ENCODE measurements at regions not wholly inside any gene's neighbourhood (a gene's known extent, or its start where the extent isn't known, plus 50 kb on each side); places are given as distances from the start of the nearest gene placed in this dataset.

GRCh38 chrX:968148-968965 lies 244.1 kb downstream of the CRLF2 start:
- Histone ChIP-seq H3K4me3 (no peak overlapping the region), H3K36me3 (ENCODE audit: control insufficient read depth in 2 of 2, insufficient read depth in 2 of 2, low read length in 1 of 2) (no peaks in the 10 kb centered on the region), H3K79me2 (ENCODE audit: control insufficient read depth, insufficient read depth, low read length) (no peaks in the 10 kb centered on the region), H3K9ac (ENCODE audit: control insufficient read depth, insufficient read depth, low read length) (no peak overlapping the region), H2AFZ (ENCODE audit: control insufficient read depth, low read depth, low read length) (no peak overlapping the region), H3K4me1 (ENCODE audit: control insufficient read depth, insufficient read depth, low read length) (no peaks in the 10 kb centered on the region), H3K9me3 (replicated peaks; ENCODE audit: control insufficient read depth, insufficient read depth, low read length) (no peaks in the 10 kb centered on the region), H4K20me1 (ENCODE audit: control insufficient read depth, insufficient read depth) (no peaks in the 10 kb centered on the region), H3K27ac (ENCODE audit: control insufficient read depth, insufficient read depth) (no peak overlapping the region), H3K4me2 (ENCODE audit: control insufficient read depth, insufficient read depth) (no peak overlapping the region), H3K27me3 (replicated peaks in 1 of 2; ENCODE audit: control insufficient read depth in 2 of 2, insufficient read depth in 2 of 2, low read length in 1 of 2) (no peaks in the 10 kb centered on the region)
- TF ChIP-seq BHLHE40 (IDR thresholded peaks at IDR 0.05; ENCODE audit: borderline replicate concordance in 1 of 2, low read depth in 2 of 2, low read length in 1 of 2) = no peak
- TF ChIP-seq CHD2 (IDR thresholded peaks at IDR 0.05; ENCODE audit: borderline replicate concordance, low read depth, low read length) = no peak
- no peak for TF ChIP-seq E4F1 (IDR thresholded peaks at IDR 0.05; ENCODE audit: borderline replicate concordance, partially characterized antibody)
- no peak for TF ChIP-seq YBX1 (IDR thresholded peaks at IDR 0.05)
- no peak for TF ChIP-seq RAD21 (IDR thresholded peaks at IDR 0.05; ENCODE audit: insufficient read depth, low read depth, low read length)
- TF ChIP-seq WRNIP1 (IDR thresholded peaks at IDR 0.05; ENCODE audit: borderline replicate concordance, low read depth, low read length) = no peak
- no peak for TF ChIP-seq RB1 (IDR thresholded peaks at IDR 0.05; ENCODE audit: borderline replicate concordance)
- no peak for TF ChIP-seq ETV6 (conservative IDR thresholded peaks at IDR 0.05 in 1 of 2, IDR thresholded peaks at IDR 0.05 in 1 of 2; ENCODE audit: borderline replicate concordance in 1 of 2, low read depth in 1 of 2)
- TF ChIP-seq SP1 (IDR thresholded peaks at IDR 0.05; ENCODE audit: low read depth, low read length) = no peak
- no peak for TF ChIP-seq RELA (IDR thresholded peaks at IDR 0.05; ENCODE audit: borderline replicate concordance, partially characterized antibody)
- TF ChIP-seq CTCF (IDR thresholded peaks at IDR 0.05 in 2 of 3, conservative IDR thresholded peaks at IDR 0.05 in 1 of 3; ENCODE audit: control insufficient read depth in 2 of 3, extremely low read depth in 1 of 3, insufficient read depth in 1 of 3, low read depth in 3 of 3, low read length in 3 of 3) = no peak
- no peak for TF ChIP-seq TARDBP (IDR thresholded peaks at IDR 0.05; ENCODE audit: borderline replicate concordance)
- TF ChIP-seq ZZZ3 (IDR thresholded peaks at IDR 0.05; ENCODE audit: control insufficient read depth, insufficient read length, low read depth) = no peak
- TF ChIP-seq NR2C1 (IDR thresholded peaks at IDR 0.05) = no peak
- no peak for FAIRE-seq
- ChIA-PET CTCF (no interaction called here), RAD21 (ENCODE audit: unreplicated experiment) (no interaction called here), POLR2A (no interaction called here), SMC1A (ENCODE audit: uncharacterized antibody, unreplicated experiment) (no interaction called here)
- 55% methylated on average over 13 of the region's 13 CpGs for WGBS (ENCODE audit: insufficient coverage, insufficient replicate concordance, low lambda C conversion rate, missing lambda C conversion rate)
- DNase-seq (ENCODE audit: low read depth, low spot score) = no peak
- in situ Hi-C loops (cut with MboI) (no loop called here), intact Hi-C loops (cut with micrococcal nuclease; ENCODE audit: unreplicated experiment) (no loop called here)
- no TSS peak for BruUV-seq (replicated peaks)
- no peak for ATAC-seq
